ENCODE measurements at regions not wholly inside any gene's neighbourhood (a gene's known extent, or its start where the extent isn't known, plus 50 kb on each side); places are given as distances from the start of the nearest gene placed in this dataset.

DNA sequence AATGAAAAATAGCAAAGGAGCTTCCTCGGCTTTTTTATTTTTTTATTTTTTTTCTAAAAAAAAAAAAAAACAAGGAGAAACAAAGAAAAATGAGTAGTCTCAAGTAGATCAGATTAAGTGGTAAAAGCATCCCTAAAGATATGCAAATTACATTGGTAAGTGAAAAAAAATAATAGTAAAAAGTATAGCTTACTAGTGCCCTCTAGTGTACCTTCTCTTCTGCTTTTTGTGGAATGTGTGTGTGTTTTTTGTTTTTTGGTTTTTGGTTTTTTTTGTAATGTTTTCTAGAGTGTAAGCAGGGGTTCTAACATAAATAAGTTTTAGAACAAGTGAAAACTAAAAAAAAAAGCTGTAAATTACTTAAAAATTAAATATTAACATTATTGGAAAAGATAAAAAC, 1062.0 kb downstream of the HACE1 start:
- H3K9me3 ChIP-seq = no peaks in the 10 kb centered on the region
- no peaks in the 10 kb centered on the region for H3K4me1 ChIP-seq
- H3K27ac ChIP-seq = no peak overlapping the region
- no peak overlapping the region for H3K4me3 ChIP-seq
- H3K27me3 ChIP-seq = no peaks in the 10 kb centered on the region
- H3K36me3 ChIP-seq = no peaks in the 10 kb centered on the region
- no peak for TF ChIP-seq POLR2A (IDR thresholded peaks at IDR 0.05)
- no peak for TF ChIP-seq POLR2AphosphoS5 (IDR thresholded peaks at IDR 0.05)
- 42% methylated on average over 1 of the region's 1 CpG for WGBS
- no peak for DNase-seq (ENCODE audit: low spot score in 2 of 2)

DNA sequence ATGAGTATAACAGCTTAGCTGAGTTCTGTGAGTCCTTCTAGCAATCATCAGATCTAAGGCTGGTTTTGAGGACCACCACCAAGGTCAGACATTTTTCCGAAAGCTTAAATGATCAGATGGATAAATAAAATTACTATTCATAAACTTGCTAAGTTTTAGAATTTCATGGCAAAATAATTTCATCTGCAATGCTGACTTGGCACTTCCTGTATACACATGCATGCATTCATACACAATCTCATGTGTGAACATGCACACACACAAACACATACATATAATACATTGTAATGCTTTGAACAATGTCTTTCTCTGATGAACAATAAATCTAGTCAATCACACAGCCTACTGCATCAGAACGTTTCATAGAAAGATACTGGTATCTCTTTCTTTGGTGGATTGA, 1068.3 kb downstream of the HACE1 start:
- TF ChIP-seq, protein P1, sequence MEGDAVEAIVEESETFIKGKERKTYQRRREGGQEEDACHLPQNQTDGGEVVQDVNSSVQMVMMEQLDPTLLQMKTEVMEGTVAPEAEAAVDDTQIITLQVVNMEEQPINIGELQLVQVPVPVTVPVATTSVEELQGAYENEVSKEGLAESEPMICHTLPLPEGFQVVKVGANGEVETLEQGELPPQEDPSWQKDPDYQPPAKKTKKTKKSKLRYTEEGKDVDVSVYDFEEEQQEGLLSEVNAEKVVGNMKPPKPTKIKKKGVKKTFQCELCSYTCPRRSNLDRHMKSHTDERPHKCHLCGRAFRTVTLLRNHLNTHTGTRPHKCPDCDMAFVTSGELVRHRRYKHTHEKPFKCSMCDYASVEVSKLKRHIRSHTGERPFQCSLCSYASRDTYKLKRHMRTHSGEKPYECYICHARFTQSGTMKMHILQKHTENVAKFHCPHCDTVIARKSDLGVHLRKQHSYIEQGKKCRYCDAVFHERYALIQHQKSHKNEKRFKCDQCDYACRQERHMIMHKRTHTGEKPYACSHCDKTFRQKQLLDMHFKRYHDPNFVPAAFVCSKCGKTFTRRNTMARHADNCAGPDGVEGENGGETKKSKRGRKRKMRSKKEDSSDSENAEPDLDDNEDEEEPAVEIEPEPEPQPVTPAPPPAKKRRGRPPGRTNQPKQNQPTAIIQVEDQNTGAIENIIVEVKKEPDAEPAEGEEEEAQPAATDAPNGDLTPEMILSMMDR (IDR thresholded peaks at IDR 0.05) = no peak
- TF ChIP-seq EP300 (IDR thresholded peaks at IDR 0.05) (no peak), POLR2AphosphoS5 (IDR thresholded peaks at IDR 0.05) (no peak), POLR2A (IDR thresholded peaks at IDR 0.05) (no peak)
- 77% methylated on average over 2 of the region's 2 CpGs for WGBS

DNA sequence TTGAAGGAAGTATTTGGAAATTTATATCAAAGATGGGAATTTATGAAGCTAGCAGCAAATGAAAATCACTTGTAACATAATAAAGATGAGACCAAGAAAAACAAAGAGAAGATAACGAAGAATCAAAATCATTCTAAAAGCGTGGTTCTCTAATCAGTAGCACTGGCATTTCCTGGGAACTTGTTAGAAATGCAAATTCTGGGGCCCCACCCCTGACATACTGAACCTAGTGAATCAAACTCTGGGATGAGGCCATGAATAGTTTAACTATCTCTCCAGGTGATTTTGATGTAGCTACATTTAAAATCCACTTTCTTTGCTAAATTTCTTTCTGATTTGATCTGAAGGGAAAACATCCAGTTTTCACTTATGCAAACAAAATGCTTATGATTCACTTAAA, 1075.6 kb downstream of the HACE1 start:
- 41% methylated on average over 2 of the region's 2 CpGs for WGBS
- no peak for TF ChIP-seq EP300 (IDR thresholded peaks at IDR 0.05)
- TF ChIP-seq POLR2AphosphoS5 (IDR thresholded peaks at IDR 0.05) = no peak
- no peak for TF ChIP-seq POLR2A (IDR thresholded peaks at IDR 0.05)
- TF ChIP-seq, protein P1 (IDR thresholded peaks at IDR 0.05) = no peak

More for the DNA sequence above, 1068.3 kb downstream of the HACE1 start:
- Histone ChIP-seq H3K36me3 (no peaks in the 10 kb centered on the region), H3K4me3 (no peak overlapping the region), H3K9me3 (no peaks in the 10 kb centered on the region), H3K27me3 (no peaks in the 10 kb centered on the region), H3K4me1 (no peaks in the 10 kb centered on the region), H3K27ac (no peak overlapping the region)
- no peak for DNase-seq (ENCODE audit: low spot score in 2 of 2)

DNA sequence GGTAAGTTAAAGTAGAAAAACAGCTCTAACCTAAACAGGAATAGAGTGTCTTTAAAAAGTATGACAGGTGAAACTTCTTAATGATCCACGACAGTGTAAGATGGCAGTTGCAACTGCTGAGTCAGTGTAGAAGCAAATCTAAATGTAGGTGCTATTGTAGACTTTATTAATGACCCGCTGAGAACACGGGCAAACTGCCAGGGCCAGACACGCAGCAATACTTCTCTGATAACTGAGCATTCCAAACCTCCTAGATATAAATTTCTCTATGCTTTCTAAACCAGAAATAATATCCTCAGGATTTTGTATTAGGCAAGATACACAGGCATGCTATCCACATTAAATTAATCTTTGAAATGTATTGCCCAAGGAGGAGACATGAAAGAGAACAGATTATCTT, 1076.4 kb downstream of the HACE1 start:
- TF ChIP-seq POLR2AphosphoS5 (IDR thresholded peaks at IDR 0.05) = no peak
- no peak for TF ChIP-seq POLR2A (IDR thresholded peaks at IDR 0.05)
- no peak for TF ChIP-seq EP300 (IDR thresholded peaks at IDR 0.05)
- TF ChIP-seq, protein P1 (IDR thresholded peaks at IDR 0.05) = no peak
- H3K27me3 ChIP-seq = no peaks in the 10 kb centered on the region
- no peaks in the 10 kb centered on the region for H3K36me3 ChIP-seq
- H3K4me3 ChIP-seq = no peak overlapping the region
- no peaks in the 10 kb centered on the region for H3K4me1 ChIP-seq
- H3K27ac ChIP-seq = no peak overlapping the region
- DNase-seq (ENCODE audit: low spot score in 2 of 2) = no peak
- 18% methylated on average over 4 of the region's 4 CpGs for WGBS
- H3K9me3 ChIP-seq = no peaks in the 10 kb centered on the region

More for the DNA sequence above, 1075.6 kb downstream of the HACE1 start:
- no peaks in the 10 kb centered on the region for H3K36me3 ChIP-seq
- no peaks in the 10 kb centered on the region for H3K9me3 ChIP-seq
- no peak overlapping the region for H3K27ac ChIP-seq
- no peaks in the 10 kb centered on the region for H3K4me1 ChIP-seq
- no peak overlapping the region for H3K4me3 ChIP-seq
- no peaks in the 10 kb centered on the region for H3K27me3 ChIP-seq
- no peak for DNase-seq (ENCODE audit: low spot score in 2 of 2)

DNA sequence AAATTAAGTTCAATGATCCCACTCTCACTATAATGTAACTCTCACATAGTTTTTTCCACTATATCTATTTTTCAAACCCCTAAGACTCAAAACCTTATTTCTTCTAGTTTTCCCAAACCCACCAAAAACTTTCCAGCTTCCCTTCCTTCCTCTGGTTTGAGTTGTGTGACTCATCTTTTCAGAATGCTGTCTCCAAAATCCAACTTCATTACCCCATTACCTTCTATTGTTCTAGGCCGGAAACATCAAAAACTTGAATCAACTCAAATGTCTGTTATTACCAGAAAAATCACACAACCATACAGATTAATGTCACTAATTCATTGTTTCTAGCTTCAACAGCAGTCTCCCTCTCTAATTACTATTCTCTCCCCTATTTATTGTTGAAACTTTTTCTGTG, 1090.3 kb downstream of the HACE1 start:
- Histone ChIP-seq H3K36me3 (no peaks in the 10 kb centered on the region), H3K4me3 (no peak overlapping the region), H3K9me3 (no peaks in the 10 kb centered on the region), H3K27ac (no peak overlapping the region), H3K4me1 (no peaks in the 10 kb centered on the region), H3K27me3 (no peaks in the 10 kb centered on the region)
- no peak for DNase-seq (ENCODE audit: low spot score in 2 of 2)
- 87% methylated on average over 1 of the region's 1 CpG for WGBS
- TF ChIP-seq, protein P1 (IDR thresholded peaks at IDR 0.05) = no peak
- TF ChIP-seq POLR2AphosphoS5 (IDR thresholded peaks at IDR 0.05) = no peak
- no peak for TF ChIP-seq POLR2A (IDR thresholded peaks at IDR 0.05)
- TF ChIP-seq EP300 (IDR thresholded peaks at IDR 0.05) = no peak

DNA sequence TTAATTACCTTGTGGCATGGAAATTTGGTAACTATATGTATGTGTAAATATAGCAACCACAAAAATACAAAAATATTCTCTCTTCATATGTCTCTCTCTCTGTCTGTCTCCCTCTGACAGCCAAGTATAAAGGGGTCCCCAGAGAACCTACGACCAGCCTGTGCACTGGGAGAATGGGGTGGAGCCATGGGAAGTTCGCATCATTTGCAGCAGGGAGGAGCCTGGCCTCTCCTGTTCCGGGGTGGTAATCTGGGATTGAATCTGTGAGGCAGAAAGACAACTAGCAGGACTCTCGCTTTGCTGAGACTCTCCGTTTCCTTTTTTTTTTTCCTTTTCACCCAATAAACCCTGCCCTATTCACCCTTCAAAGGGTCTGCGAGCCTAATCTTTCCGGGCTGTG, 1109.1 kb downstream of the HACE1 start:
- Histone ChIP-seq H3K27ac (no peak overlapping the region), H3K9me3 (no peaks in the 10 kb centered on the region), H3K27me3 (no peaks in the 10 kb centered on the region), H3K36me3 (no peaks in the 10 kb centered on the region), H3K4me1 (no peaks in the 10 kb centered on the region), H3K4me3 (no peak overlapping the region)
- WGBS = 51% methylated on average over 7 of the region's 7 CpGs
- no peak for DNase-seq (ENCODE audit: low spot score in 2 of 2)
- TF ChIP-seq POLR2A (IDR thresholded peaks at IDR 0.05) (no peak), POLR2AphosphoS5 (IDR thresholded peaks at IDR 0.05) (no peak), EP300 (IDR thresholded peaks at IDR 0.05) (no peak)
- TF ChIP-seq, protein P1 (IDR thresholded peaks at IDR 0.05) = no peak
